Naive thymus-derived CD4-positive, alpha-beta T cell (primary cell): ENCODE measurements at regions not wholly inside any gene's neighbourhood (a gene's known extent, or its start where the extent isn't known, plus 50 kb on each side); places are given as distances from the start of the nearest gene placed in this dataset.

Experiments used
- ATAC-seq: fragments of 150-1000 bp; cut with Tn5 transposase; 2 replicates; pipeline ENCODE4 v1.10.0; 2021; ENCODE audit warnings: mild to moderate bottlenecking, moderate library complexity
- CTCF ChIA-PET: fragments of 350-600 bp; sonication (Branson Sonifier 250); formaldehyde crosslinking; loops from one replicate; lab custom pipeline; 2021; ENCODE audit warnings: antibody characterized with exemption; lab: Charles Lee
- POLR2A ChIA-PET: fragments of 350-600 bp; sonication (Branson Sonifier 250); formaldehyde crosslinking; loops from one replicate; lab custom pipeline; 2021; ENCODE audit warnings: antibody characterized with exemption, inconsistent platforms; lab: Charles Lee
- DNase-seq, 9 donors: peaks; one replicate each; pipeline versions ENCODE4 v3.0.0 to v3.0.0-alpha.2; 2020 to 2022; ENCODE audit warnings: mixed read lengths in 1 of 9
- H3K27ac ChIP-seq: one replicate; pipeline ENCODE4 v1.7.0; 2013; ENCODE audit warnings: mild to moderate bottlenecking, low read depth, low read length, moderate library complexity
- H3K27me3 ChIP-seq, 2 donors: one replicate each; pipeline ENCODE4 v1.7.0; 2013; ENCODE audit warnings: low read length in 2 of 2, mild to moderate bottlenecking in 2 of 2, moderate library complexity in 2 of 2; ENCODE audit not compliant: control insufficient read depth in 2 of 2, insufficient read depth in 2 of 2
- H3K36me3 ChIP-seq, 3 experiments: 1 replicate in 2 of 3; 2 replicates in 1 of 3; pipeline ENCODE4 v1.7.0; 2013; ENCODE audit warnings: low read length in 3 of 3, mild to moderate bottlenecking in 3 of 3, moderate library complexity in 1 of 3; ENCODE audit not compliant: insufficient read depth in 3 of 3, control insufficient read depth in 2 of 3
- H3K4me1 ChIP-seq, 2 donors: one replicate each; pipeline ENCODE4 v1.7.0; 2013; ENCODE audit warnings: low read length in 2 of 2, mild to moderate bottlenecking in 2 of 2, moderate library complexity in 1 of 2; ENCODE audit not compliant: control insufficient read depth in 2 of 2, insufficient read depth in 2 of 2
- H3K4me3 ChIP-seq: 2 replicates; pipeline ENCODE4 v1.7.0; 2013; ENCODE audit warnings: mild to moderate bottlenecking, low read length
- H3K9me3 ChIP-seq, 3 experiments: 1 replicate in 2 of 3; 2 replicates in 1 of 3; pipeline ENCODE4 v1.7.0; 2013; ENCODE audit warnings: low read length in 3 of 3; ENCODE audit not compliant: control insufficient read depth in 2 of 3
- H3K27ac Mint-ChIP-seq, 9 donors: one replicate each; pipeline ENCODE4 v1.8.0; 2020 to 2022; ENCODE audit warnings: mixed read lengths in 9 of 9, mild to moderate bottlenecking in 8 of 9, moderate library complexity in 5 of 9, inconsistent platforms in 2 of 9
- H3K27me3 Mint-ChIP-seq, 5 donors: one replicate each; pipeline ENCODE4 v1.8.0; 2021 to 2022; ENCODE audit warnings: mixed read lengths in 5 of 5, mild to moderate bottlenecking in 1 of 5
- H3K36me3 Mint-ChIP-seq, 5 donors: one replicate each; pipeline ENCODE4 v1.8.0; 2020 to 2022; ENCODE audit warnings: mixed read lengths in 5 of 5, mild to moderate bottlenecking in 3 of 5, inconsistent platforms in 1 of 5
- H3K4me1 Mint-ChIP-seq, 7 donors: one replicate each; pipeline ENCODE4 v1.8.0; 2020 to 2022; ENCODE audit warnings: mixed read lengths in 7 of 7, mild to moderate bottlenecking in 3 of 7, inconsistent platforms in 1 of 7
- H3K4me3 Mint-ChIP-seq, 10 donors: one replicate each; pipeline ENCODE4 v1.8.0; 2020 to 2022; ENCODE audit warnings: mild to moderate bottlenecking in 10 of 10, mixed read lengths in 10 of 10, moderate library complexity in 6 of 10, inconsistent platforms in 2 of 10
- H3K9me3 Mint-ChIP-seq, 11 donors: one replicate each; pipeline ENCODE4 v1.8.0; 2020 to 2022; ENCODE audit warnings: mixed read lengths in 11 of 11, mild to moderate bottlenecking in 4 of 11, inconsistent platforms in 1 of 11, moderate library complexity in 1 of 11
- intact Hi-C, 2 donors: fragments of 100-400 bp; cut with micrococcal nuclease; formaldehyde crosslinking; loops; one replicate each; pipeline ENCODE4 v1.15.1; 2023

DNA sequence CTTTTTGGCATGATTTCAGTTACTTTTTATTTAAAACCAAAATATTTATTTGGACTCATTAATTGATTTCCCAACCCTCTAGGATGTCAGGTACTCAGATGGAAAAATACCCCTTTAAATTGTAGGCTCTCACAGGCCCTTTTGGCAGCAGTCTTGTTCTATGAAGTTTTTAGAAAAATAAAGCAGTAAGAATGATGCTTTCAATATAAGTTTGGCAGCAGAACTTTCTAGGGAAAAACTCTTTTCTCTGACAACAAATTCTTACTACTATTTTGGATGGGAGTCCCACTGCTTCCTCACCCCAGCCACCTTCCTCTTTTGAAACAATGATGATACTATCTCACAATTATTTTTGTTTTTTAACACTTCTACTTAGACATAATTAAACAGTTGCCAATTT, 581.6 kb upstream of the SGCG start:
- Histone ChIP-seq H3K27me3 (no peaks in the 10 kb centered on the region), H3K27ac (no peak overlapping the region), H3K9me3 (no peaks in the 10 kb centered on the region), H3K36me3 (no peaks in the 10 kb centered on the region), H3K4me3 (no peak overlapping the region), H3K4me1 (no peaks in the 10 kb centered on the region)
- ATAC-seq (no peak), DNase-seq (no peak)
- CTCF ChIA-PET, result no interaction called here
- no peaks in the 10 kb centered on the region for H3K4me1 Mint-ChIP-seq
- no peak overlapping the region for H3K27ac Mint-ChIP-seq
- intact Hi-C loops, result no loop called here
- POLR2A ChIA-PET, result no interaction called here
- H3K36me3 Mint-ChIP-seq, result no peaks in the 10 kb centered on the region
- H3K27me3 Mint-ChIP-seq, result peaks cover 0 to 16% (median 0%) of the 10 kb centered on the region in 5 donors
- no peak overlapping the region for H3K4me3 Mint-ChIP-seq
- H3K9me3 Mint-ChIP-seq, result peaks cover 0 to 5% (median 1%) of the 10 kb centered on the region in 11 donors

- Histone ChIP-seq H3K27ac (no peak overlapping the region), H3K9me3 (no peaks in the 10 kb centered on the region), H3K4me3 (no peak overlapping the region), H3K36me3 (no peaks in the 10 kb centered on the region), H3K27me3 (no peaks in the 10 kb centered on the region), H3K4me1 (no peaks in the 10 kb centered on the region)
- DNase-seq (no peak), ATAC-seq (no peak)
- no peaks in the 10 kb centered on the region for H3K27me3 Mint-ChIP-seq
- ChIA-PET POLR2A (no interaction called here), CTCF (no interaction called here)
- no peak overlapping the region for H3K4me3 Mint-ChIP-seq
- H3K4me1 Mint-ChIP-seq, result no peaks in the 10 kb centered on the region
- H3K27ac Mint-ChIP-seq, result no peak overlapping the region
- peaks cover 0 to 21% (median 5%) of the 10 kb centered on the region in 11 donors for H3K9me3 Mint-ChIP-seq
- peaks cover 0 to 2% (median 0%) of the 10 kb centered on the region in 5 donors for H3K36me3 Mint-ChIP-seq
- intact Hi-C loops, result no loop called here
Measured at GRCh38 chr13:22618002-22618401, 562.8 kb upstream of the SGCG start.

- H3K36me3 ChIP-seq, result no peaks in the 10 kb centered on the region
- POLR2A ChIA-PET, result no interaction called here
Measured at GRCh38 chr13:22625691-22626090, 555.1 kb upstream of the SGCG start.

GRCh38 chr13:22629374-22629773, 551.4 kb upstream of the SGCG start:
- Mint-ChIP-seq H3K36me3 (no peaks in the 10 kb centered on the region), H3K27me3 (peaks cover 0 to 6% (median 0%) of the 10 kb centered on the region in 5 donors), H3K9me3 (peaks cover 2 to 24% (median 11%) of the 10 kb centered on the region in 11 donors), H3K27ac (no peak overlapping the region), H3K4me1 (peaks cover 0 to 2% (median 0%) of the 10 kb centered on the region in 7 donors), H3K4me3 (no peak overlapping the region)
- no peaks in the 10 kb centered on the region for H3K9me3 ChIP-seq
- CTCF ChIA-PET, result no interaction called here
- no peaks in the 10 kb centered on the region for H3K36me3 ChIP-seq
- H3K4me3 ChIP-seq, result no peak overlapping the region
- H3K27me3 ChIP-seq, result no peaks in the 10 kb centered on the region
- intact Hi-C loops, result no loop called here
- H3K4me1 ChIP-seq, result no peaks in the 10 kb centered on the region
- no peak overlapping the region for H3K27ac ChIP-seq
- ATAC-seq, result no peak
- no peak for DNase-seq
- POLR2A ChIA-PET, result no interaction called here

More at GRCh38 chr13:22625691-22626090, 555.1 kb upstream of the SGCG start:
- no peak overlapping the region for H3K27ac Mint-ChIP-seq
- H3K4me3 ChIP-seq, result no peak overlapping the region
- peaks cover 0 to 14% (median 7%) of the 10 kb centered on the region in 11 donors for H3K9me3 Mint-ChIP-seq
- DNase-seq (no peak), ATAC-seq (no peak)
- H3K9me3 ChIP-seq, result no peaks in the 10 kb centered on the region
- intact Hi-C loops, result no loop called here
- no peak overlapping the region for H3K4me3 Mint-ChIP-seq
- H3K27me3 Mint-ChIP-seq, result no peaks in the 10 kb centered on the region
- no peaks in the 10 kb centered on the region for H3K36me3 Mint-ChIP-seq
- peaks cover 0 to 2% (median 0%) of the 10 kb centered on the region in 7 donors for H3K4me1 Mint-ChIP-seq
- CTCF ChIA-PET, result no interaction called here
- H3K27ac ChIP-seq, result no peak overlapping the region
- H3K4me1 ChIP-seq, result no peaks in the 10 kb centered on the region
- no peaks in the 10 kb centered on the region for H3K27me3 ChIP-seq

DNA sequence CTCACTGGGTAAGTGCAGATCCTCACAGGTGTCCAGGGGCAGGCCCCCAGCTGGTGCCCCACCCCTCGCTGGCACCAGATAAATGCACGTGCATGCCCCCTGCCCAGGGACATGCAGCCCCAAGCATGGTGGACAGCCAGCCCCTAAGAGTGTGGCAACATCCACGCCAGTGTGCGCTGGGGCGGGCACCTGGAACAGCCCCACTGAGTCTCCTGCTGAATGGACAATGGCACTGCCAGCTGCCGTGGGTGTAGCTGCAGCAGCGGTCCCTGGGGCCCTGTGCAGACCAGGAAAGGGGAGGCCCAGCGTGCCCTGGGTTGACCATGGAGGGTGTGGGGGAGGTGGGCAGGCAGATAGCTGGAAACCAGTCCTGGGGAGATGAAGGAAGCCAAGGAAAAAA, 538.7 kb upstream of the SGCG start:
- Histone ChIP-seq H3K27me3 (no peaks in the 10 kb centered on the region), H3K4me1 (no peaks in the 10 kb centered on the region), H3K9me3 (no peaks in the 10 kb centered on the region), H3K36me3 (no peaks in the 10 kb centered on the region), H3K4me3 (no peak overlapping the region), H3K27ac (no peak overlapping the region)
- DNase-seq (no peak), ATAC-seq (no peak)
- Mint-ChIP-seq H3K4me3 (no peak overlapping the region), H3K27ac (no peak overlapping the region), H3K27me3 (peaks cover 0 to 9% (median 5%) of the 10 kb centered on the region in 5 donors), H3K4me1 (no peaks in the 10 kb centered on the region), H3K36me3 (no peaks in the 10 kb centered on the region), H3K9me3 (peaks cover 0 to 16% (median 0%) of the 10 kb centered on the region in 11 donors)
- intact Hi-C loops, result no loop called here
- ChIA-PET CTCF (no interaction called here), POLR2A (no interaction called here)

DNA sequence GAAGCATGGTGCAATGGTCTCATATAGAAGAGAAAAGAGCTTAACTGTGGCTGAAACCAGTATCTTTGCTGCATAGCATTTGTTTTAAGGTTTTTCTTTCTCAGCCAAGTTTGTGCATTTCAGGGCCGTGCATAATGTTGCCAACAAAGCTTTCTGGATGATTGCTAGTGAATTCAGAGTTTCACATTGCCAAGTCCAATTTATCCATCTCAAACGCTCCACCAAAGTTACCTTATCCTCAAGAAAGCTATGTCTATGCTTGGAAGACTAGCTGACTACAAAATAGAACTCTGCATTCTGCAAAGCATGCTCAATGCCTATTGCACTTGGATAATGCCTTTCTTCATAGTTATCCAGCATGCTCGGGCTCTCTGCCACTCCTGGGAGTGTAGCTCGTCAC, 535.8 kb upstream of the SGCG start:
- no peak for DNase-seq
- Mint-ChIP-seq H3K4me1 (no peaks in the 10 kb centered on the region), H3K27ac (no peak overlapping the region), H3K4me3 (no peak overlapping the region), H3K36me3 (no peaks in the 10 kb centered on the region), H3K27me3 (peaks cover 0 to 3% (median 0%) of the 10 kb centered on the region in 5 donors), H3K9me3 (peaks cover 0 to 16% (median 0%) of the 10 kb centered on the region in 11 donors)
- POLR2A ChIA-PET, result no interaction called here
- Histone ChIP-seq H3K9me3 (no peaks in the 10 kb centered on the region), H3K27ac (no peak overlapping the region), H3K27me3 (no peaks in the 10 kb centered on the region), H3K4me3 (no peak overlapping the region), H3K4me1 (no peaks in the 10 kb centered on the region), H3K36me3 (no peaks in the 10 kb centered on the region)
- no peak for ATAC-seq
- intact Hi-C loops, result no loop called here
- CTCF ChIA-PET, result no interaction called here

- DNase-seq (no peak), ATAC-seq (no peak)
- Mint-ChIP-seq H3K36me3 (no peaks in the 10 kb centered on the region), H3K27ac (no peak overlapping the region), H3K27me3 (peaks cover 0 to 3% (median 0%) of the 10 kb centered on the region in 5 donors), H3K4me3 (no peak overlapping the region), H3K9me3 (peaks cover 0 to 16% (median 0%) of the 10 kb centered on the region in 11 donors), H3K4me1 (no peaks in the 10 kb centered on the region)
- intact Hi-C loops, result no loop called here
- Histone ChIP-seq H3K4me3 (no peak overlapping the region), H3K27ac (no peak overlapping the region), H3K4me1 (no peaks in the 10 kb centered on the region), H3K27me3 (no peaks in the 10 kb centered on the region), H3K9me3 (no peaks in the 10 kb centered on the region), H3K36me3 (no peaks in the 10 kb centered on the region)
- ChIA-PET POLR2A (no interaction called here), CTCF (no interaction called here)
Measured at GRCh38 chr13:22647156-22647850, 533.5 kb upstream of the SGCG start.
